Stomach (tissue), 8 donors: ENCODE measurements at regions not wholly inside any gene's neighbourhood (a gene's known extent, or its start where the extent isn't known, plus 50 kb on each side); places are given as distances from the start of the nearest gene placed in this dataset.
A peak's percentile ranks its signal among the peaks of the same experiment; 100 is the strongest.

Experiments used
- DNase-seq, 2 donors: peaks; one replicate each; pipeline versions ENCODE4 v3.0.0 to v3.0.0-alpha.2; 2013 to 2019
- H3K27ac ChIP-seq, 5 donors: fragments of 200-600 bp in 4 of 5; sonication (generic) in 4 of 5; one replicate each; pipeline ENCODE4 v1.5.1; 2013 to 2019; ENCODE audit warnings: mild to moderate bottlenecking in 1 of 5, moderate library complexity in 1 of 5
- H3K27me3 ChIP-seq, 3 donors: fragments of 200-600 bp; sonication (generic); one replicate each; pipeline ENCODE4 v1.5.1; 2017 to 2019; ENCODE audit warnings: mixed run types in 1 of 3
- H3K36me3 ChIP-seq, 4 donors: fragments of 200-600 bp; sonication (generic); 1 replicate in 3 of 4; 2 replicates in 1 of 4; pipeline ENCODE4 v1.5.1; 2016 to 2019
- H3K4me1 ChIP-seq, 4 donors: fragments of 200-600 bp; sonication (generic); one replicate each; pipeline ENCODE4 v1.5.1; 2016 to 2019
- H3K4me3 ChIP-seq, 4 donors: fragments of 200-600 bp; sonication (generic) in 3 of 4; one replicate each; pipeline ENCODE4 v1.5.1; 2016 to 2019; ENCODE audit warnings: mild to moderate bottlenecking in 1 of 4
- H3K9me3 ChIP-seq, 4 donors: fragments of 200-600 bp; sonication (generic); one replicate each; pipeline ENCODE4 v1.5.1; 2016 to 2019
- CTCF ChIP-seq, 7 experiments: fragments of 450-650 bp in 4 of 7; fragments of 200-600 bp in 3 of 7; sonication (generic) in 3 of 7; IDR thresholded peaks; one replicate each; pipeline ENCODE4 v1.5.1; 2016 to 2019; ENCODE audit warnings: antibody characterized with exemption in 7 of 7, control low read depth in 2 of 7, mild to moderate bottlenecking in 1 of 7
- EP300 ChIP-seq: sonication (generic); formaldehyde crosslinking; IDR thresholded peaks from one replicate; pipeline ENCODE4 v1.6.1; 2017; ENCODE audit warnings: antibody characterized with exemption
- POLR2A ChIP-seq, 4 donors: fragments of 450-650 bp; IDR thresholded peaks; one replicate each; pipeline ENCODE4 v1.6.1; 2016; ENCODE audit warnings: antibody characterized with exemption in 4 of 4, control low read depth in 2 of 4, mild to moderate bottlenecking in 1 of 4, moderate library complexity in 1 of 4
- POLR2AphosphoS5 ChIP-seq, 3 donors: sonication (generic); formaldehyde crosslinking; IDR thresholded peaks; one replicate each; pipeline ENCODE4 v1.6.1; 2016; ENCODE audit warnings: antibody characterized with exemption in 3 of 3
- WGBS, 5 donors: extraction: QIAGEN DNeasy Blood & Tissue Kit in 3 of 5; methylation state at CpG; one replicate each; pipeline versions ENCODE4 v1.1.5 to v1.1.7; 2013 to 2018; 5-methylcytosine and 5-hydroxymethylcytosine counted together
- intact Hi-C: fragments of 100-400 bp; cut with DNase I; formaldehyde crosslinking; loops from one replicate; pipeline ENCODE4 v1.15.1; 2023; ENCODE audit warnings: low total_unique reads
- donor health status: healthy with polysubstance abuse.
- donor health status: Bipolar disorder and iron deficiency.
- donor health status: healthy.

GRCh38 chr3:87788516-87788915 is 270.3 kb downstream of the CGGBP1 start:
- TF ChIP-seq CTCF (IDR thresholded peaks at IDR 0.05) (no peak), EP300 (no peak), POLR2A (IDR thresholded peaks at IDR 0.05) (no peak), POLR2AphosphoS5 (IDR thresholded peaks at IDR 0.05) (no peak)
- H3K4me3 ChIP-seq: no peak overlapping the region
- H3K36me3 ChIP-seq: no peaks in the 10 kb centered on the region
- H3K9me3 ChIP-seq: peaks cover 0 to 3% (median 0%) of the 10 kb centered on the region in 4 donors
- 76 to 89% (median 86%) methylated on average over 4 of the region's 4 CpGs for WGBS, 5 donors
- no peak overlapping the region for H3K27ac ChIP-seq
- peaks cover 10 to 18% (median 13%) of the 10 kb centered on the region in 4 donors for H3K4me1 ChIP-seq
- no peak for DNase-seq
- H3K27me3 ChIP-seq: peaks cover 0 to 31% (median 22%) of the 10 kb centered on the region in 3 donors
- intact Hi-C loops: no loop called here

- no peak overlapping the region for H3K27ac ChIP-seq
- peaks cover 0 to 10% (median 3%) of the 10 kb centered on the region in 4 donors for H3K9me3 ChIP-seq
- intact Hi-C loops: no loop called here
- H3K36me3 ChIP-seq: no peaks in the 10 kb centered on the region
- H3K4me1 ChIP-seq: no peaks in the 10 kb centered on the region
- no peak overlapping the region for H3K4me3 ChIP-seq
- TF ChIP-seq POLR2AphosphoS5 (IDR thresholded peaks at IDR 0.05): no peak
- no peak for TF ChIP-seq CTCF (IDR thresholded peaks at IDR 0.05)
- no peak for TF ChIP-seq EP300
- no peak for TF ChIP-seq POLR2A (IDR thresholded peaks at IDR 0.05)
- no peak for DNase-seq
- 69 to 97% (median 93%) methylated on average over 2 of the region's 2 CpGs for WGBS, 5 donors
- no peaks in the 10 kb centered on the region for H3K27me3 ChIP-seq
These were observed 278.0 kb downstream of the CGGBP1 start for GRCh38 chr3:87780811-87781210.

GRCh38 chr3:87778876-87779275 is 279.9 kb downstream of the CGGBP1 start:
- TF ChIP-seq POLR2AphosphoS5 (IDR thresholded peaks at IDR 0.05) (no peak), EP300 (no peak), CTCF (IDR thresholded peaks at IDR 0.05) (no peak), POLR2A (IDR thresholded peaks at IDR 0.05) (no peak)
- WGBS, 5 donors: 46 to 65% (median 54%) methylated on average over 1 of the region's 1 CpG
- Histone ChIP-seq H3K27ac (no peak overlapping the region), H3K4me3 (no peak overlapping the region), H3K9me3 (peaks cover 0 to 10% (median 3%) of the 10 kb centered on the region in 4 donors), H3K27me3 (no peaks in the 10 kb centered on the region), H3K36me3 (no peaks in the 10 kb centered on the region), H3K4me1 (no peaks in the 10 kb centered on the region)
- no peak for DNase-seq
- intact Hi-C loops: no loop called here

- 35 to 67% (median 53%) methylated on average over 5 of the region's 5 CpGs for WGBS, 5 donors
- TF ChIP-seq POLR2A (IDR thresholded peaks at IDR 0.05): no peak
- TF ChIP-seq EP300: no peak
- peak in 5 of 7 experiments; percentile 20 to 48 (median 39) for TF ChIP-seq CTCF (IDR thresholded peaks at IDR 0.05)
- no peak for TF ChIP-seq POLR2AphosphoS5 (IDR thresholded peaks at IDR 0.05)
These were observed 287.2 kb downstream of the CGGBP1 start for GRCh38 chr3:87771337-87772192.

More at GRCh38 chr3:87771337-87772192, 287.2 kb downstream of the CGGBP1 start:
- intact Hi-C loops: no loop called here
- Histone ChIP-seq H3K27me3 (no peaks in the 10 kb centered on the region), H3K27ac (no peak overlapping the region), H3K4me3 (no peak overlapping the region), H3K4me1 (no peaks in the 10 kb centered on the region), H3K36me3 (no peaks in the 10 kb centered on the region), H3K9me3 (peaks cover 0 to 3% (median 0%) of the 10 kb centered on the region in 4 donors)
- DNase-seq: peak in 1 of 2 donors; percentile 46
